GF-D8 (cell line): ENCODE measurements at regions not wholly inside any gene's neighbourhood (a gene's known extent, or its start where the extent isn't known, plus 50 kb on each side); places are given as distances from the start of the nearest gene placed in this dataset.
"Not testable (repeated sequence)": the region's sequence is repeated elsewhere in the genome, so short reads cannot be mapped to it uniquely, and the experiment has no call there.

ENCODE experiments used
- DNase-seq: peaks from one replicate; lab custom pipeline; 2025; lab: John Stamatoyannopoulos, UW

DNA sequence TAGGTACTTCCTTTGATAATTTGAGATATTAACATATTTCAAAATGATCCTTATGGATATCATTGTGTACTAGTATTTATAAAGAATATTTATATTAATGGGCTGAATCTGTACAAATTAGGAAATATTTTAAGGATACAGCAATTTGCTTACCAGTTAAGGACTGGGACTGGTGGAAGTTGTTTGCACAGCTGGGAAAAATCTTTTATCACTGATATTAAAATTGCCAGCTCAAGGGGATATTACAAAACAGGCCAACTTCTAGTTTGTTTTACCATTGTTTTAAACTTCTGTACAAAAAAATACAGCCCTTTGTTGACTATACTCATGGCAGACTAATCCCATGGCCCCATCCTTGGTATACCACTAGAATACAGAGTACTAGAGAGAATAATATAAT is 133.2 kb upstream of the DDHD1 start:
- no peak for DNase-seq

DNA sequence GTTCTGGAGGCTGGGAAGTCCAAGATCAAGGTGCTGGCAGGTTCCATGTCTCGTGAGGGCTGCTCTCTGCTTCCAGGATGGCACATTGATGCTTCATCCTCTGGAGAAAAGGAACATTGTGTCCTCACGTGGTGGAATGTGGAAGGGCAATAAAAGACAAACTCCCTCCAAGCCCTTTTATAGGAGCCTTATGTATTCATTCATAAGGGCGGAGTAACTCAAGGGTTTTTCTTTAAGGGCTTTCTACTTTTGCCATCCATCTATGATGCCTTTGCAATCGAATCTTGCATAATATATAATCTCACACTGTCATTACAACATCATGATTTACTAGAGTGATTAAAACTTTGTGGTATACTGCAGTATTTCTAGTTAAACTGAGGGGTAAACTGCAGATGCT is 132.7 kb upstream of the DDHD1 start:
- DNase-seq, result no peak

DNA sequence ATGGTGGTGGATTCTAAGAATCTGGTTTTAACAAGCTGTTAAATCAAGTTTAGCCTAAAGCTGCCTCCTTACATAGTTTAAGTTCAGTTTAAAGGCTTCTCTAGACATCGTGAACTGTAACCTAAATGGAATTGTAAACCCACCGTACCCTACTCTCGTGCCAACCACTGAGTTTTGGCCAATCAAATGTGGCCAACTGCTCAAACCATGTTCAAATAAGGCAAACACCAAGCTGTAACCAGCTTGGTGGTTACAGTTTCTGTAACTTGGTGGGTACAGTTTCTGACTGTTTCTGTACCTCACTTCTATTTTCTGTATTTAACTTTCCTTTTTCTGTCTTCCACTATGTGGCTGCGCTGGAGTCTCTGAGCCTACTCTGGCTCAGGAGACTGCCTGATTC is 131.9 kb upstream of the DDHD1 start:
- no peak for DNase-seq

DNA sequence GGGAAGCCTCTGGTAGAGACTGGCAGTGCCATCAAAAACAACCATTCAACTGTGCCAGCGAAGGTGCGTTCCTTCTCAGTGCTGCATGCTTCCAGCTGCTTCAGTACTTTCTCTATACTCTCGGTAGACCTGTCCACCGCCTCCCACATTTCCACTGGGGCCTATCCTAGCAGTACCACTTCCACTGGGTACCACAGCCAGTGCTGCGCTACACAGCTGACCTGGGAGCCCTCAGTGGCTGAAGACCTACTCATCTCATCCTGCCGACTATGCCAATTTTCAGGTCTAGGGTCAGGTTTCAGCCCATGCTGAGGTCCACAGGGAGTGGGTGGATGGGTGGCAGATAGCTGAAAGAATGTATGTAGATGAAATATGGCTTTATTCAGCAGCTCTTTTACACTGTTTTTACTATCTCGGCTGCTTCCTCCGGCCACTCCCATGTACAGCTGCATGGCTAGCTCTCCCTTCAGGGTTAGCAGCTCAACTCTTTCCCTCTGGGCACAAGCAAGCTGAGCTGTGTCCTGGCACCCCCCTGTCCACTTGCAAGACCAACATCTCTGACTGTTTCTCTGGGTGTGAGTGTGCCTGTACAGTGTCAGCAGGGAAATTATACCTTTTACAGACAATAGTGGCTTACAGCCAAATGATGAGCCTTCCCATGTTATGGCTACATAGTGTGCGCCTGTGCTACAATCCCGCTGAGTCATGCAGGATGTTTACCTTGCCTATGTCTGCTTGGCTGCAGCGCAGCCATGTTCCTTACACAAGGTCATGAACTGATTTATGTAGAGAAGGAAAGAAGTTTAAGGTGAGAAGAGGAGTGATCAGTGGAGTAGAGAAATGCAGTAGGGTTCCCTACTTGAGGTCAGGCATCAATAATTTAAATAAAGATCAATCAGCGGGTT is 125.7 kb upstream of the DDHD1 start:
- DNase-seq, result no peak

GRCh38 chr14:53273671-53274072 is 120.5 kb upstream of the DDHD1 start:
- no peak for DNase-seq

GRCh38 chr14:53265025-53265424 is 111.9 kb upstream of the DDHD1 start:
- DNase-seq, result no peak

GRCh38 chr14:53260928-53261327 is 107.8 kb upstream of the DDHD1 start:
- no peak for DNase-seq

- DNase-seq, result no peak
These were observed 107.2 kb upstream of the DDHD1 start for GRCh38 chr14:53260286-53260685.

DNA sequence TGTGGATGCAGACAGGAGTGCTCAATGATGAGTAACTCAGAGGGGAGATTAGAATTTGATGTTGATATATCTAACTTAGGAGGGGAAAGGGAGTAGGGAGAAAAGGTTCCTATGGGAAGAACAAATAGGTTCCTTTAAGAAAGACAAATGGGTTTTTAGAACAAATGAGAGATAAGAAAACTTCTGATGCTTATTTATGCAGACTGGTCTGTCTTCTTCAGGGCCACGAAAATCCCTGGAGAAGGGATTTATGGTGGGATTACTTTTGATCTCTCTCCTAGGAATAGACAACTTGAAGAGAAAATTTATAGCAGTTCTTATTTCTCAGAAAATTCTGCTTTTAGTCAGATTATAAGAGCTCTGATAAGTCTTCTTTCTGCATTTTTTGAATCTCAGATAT is 99.0 kb upstream of the DDHD1 start:
- DNase-seq, result no peak

GRCh38 chr14:53249059-53249458 is 95.9 kb upstream of the DDHD1 start:
- no peak for DNase-seq

GRCh38 chr14:53247596-53248370 is 94.7 kb upstream of the DDHD1 start:
- no peak for DNase-seq

DNA sequence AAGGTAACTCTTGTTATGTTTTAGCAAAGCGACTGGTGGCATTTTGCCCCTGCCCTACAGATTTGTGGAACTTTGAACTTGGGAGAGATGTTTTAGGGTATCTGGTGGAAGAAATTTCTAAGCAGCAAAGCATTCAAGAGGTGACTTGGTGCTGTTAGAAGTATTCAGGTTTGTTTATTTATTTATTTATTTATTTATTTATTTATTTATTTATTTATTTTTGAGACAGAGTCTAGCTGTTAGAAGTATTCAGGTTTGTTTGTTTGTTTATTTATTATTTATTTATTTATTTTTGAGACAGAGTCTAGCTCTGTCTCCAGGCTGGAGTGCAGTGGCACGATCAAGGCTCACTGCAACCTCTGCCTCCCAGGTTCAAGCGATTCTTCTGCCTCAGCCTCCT is 89.8 kb upstream of the DDHD1 start:
- DNase-seq, result not testable (repeated sequence)

DNA sequence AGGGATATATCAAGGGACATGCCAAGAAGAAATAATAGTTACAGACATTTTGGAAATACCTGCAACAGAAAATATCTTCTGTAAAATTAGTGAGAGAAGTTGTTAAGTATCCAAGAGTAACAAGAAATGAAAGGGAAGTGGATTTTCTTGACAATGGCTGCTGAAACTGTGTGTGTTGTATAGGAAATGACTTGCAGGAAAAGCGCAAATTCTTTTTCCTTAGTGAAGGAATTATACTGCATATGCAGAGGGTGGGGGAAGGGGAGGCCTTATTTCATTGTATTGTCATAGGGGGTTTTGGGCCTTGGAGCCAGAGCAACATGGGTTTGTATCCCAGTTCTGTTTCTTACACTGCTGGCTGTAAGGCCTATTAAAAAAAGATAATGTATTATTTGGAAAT is 84.4 kb upstream of the DDHD1 start:
- DNase-seq, result no peak

DNA sequence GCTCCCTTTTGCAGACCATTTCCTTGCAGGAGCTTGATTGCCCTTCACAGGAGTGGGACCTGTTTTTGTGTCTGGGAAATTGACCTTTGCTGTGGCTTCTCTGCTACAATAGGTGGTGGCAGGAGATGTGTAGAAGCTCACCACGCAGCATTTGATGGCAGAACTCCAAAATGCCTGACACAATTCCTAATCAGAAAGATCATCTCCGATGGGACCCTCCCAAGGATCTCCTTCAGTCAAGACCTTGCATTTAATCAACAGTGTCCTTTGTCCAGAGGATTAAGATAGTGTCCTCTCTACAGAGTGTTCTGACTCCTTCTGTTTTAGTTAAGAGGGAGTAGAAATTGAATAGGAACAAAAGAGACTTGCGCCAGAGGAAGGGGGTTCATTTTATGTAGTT is 83.6 kb upstream of the DDHD1 start:
- DNase-seq, result no peak

- no peak for DNase-seq
These were observed 78.0 kb upstream of the DDHD1 start for GRCh38 chr14:53231171-53231570.

DNA sequence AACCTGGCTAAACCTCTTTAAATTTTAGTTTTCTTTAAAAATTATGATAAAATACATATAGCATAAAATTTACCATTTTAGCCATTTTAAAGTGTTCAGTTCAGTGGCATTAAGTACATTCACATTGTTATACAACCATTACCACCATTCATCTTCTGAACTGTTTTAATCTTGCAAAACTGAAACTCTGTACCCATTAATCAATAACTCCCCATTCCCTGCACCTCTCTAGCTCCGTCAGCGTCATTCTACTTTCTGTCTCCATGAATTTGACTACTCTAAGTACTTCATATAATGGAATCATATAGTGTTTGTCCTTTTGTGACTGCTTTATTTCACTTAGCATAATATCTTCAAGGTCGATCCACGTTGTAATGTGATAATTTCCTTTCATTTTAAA is 75.8 kb upstream of the DDHD1 start:
- no peak for DNase-seq

GRCh38 chr14:53227154-53227718 is 74.1 kb upstream of the DDHD1 start:
- DNase-seq, result no peak

DNA sequence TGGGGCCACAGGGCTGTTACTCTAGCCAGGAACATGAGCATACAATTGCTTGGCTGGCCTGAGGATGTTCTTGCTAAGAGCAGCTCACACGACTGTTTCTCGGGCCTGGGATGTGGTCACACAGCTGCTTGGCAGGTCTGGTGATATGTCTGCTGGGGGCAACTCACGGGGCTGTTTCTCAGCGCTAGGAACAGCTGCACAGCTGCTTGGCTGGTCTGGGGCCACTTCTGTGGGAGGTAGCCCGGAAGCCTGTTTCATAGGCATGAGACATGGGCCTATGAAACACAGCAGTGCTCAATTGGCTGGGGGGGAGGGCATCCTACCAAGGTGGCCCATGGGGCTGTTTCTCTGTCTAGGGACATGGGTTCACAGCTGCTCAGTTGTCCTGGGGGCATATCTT is 73.4 kb upstream of the DDHD1 start:
- DNase-seq, result no peak

- no peak for DNase-seq
These were observed 67.8 kb upstream of the DDHD1 start for GRCh38 chr14:53220914-53221313.

GRCh38 chr14:53218161-53218560 is 65.0 kb upstream of the DDHD1 start:
- DNase-seq, result no peak

GRCh38 chr14:53217316-53217994 is 64.3 kb upstream of the DDHD1 start:
- DNase-seq, result no peak

DNA sequence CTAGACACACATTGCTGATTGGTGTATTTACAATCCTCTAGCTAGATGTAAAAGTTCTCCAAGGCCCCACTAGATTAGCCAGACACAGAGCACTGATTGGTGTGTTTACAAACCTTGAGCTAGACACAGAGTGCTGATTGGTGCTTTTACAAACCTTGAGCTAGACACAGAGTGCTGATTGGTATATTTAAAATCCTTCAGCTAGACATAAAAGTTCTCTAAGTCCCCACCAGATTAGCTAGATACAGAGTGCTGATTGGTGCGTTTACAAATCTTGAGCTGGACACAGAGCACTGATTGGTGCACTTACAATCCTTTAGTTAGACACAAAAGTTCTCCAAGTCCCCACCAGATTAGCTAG is 63.8 kb upstream of the DDHD1 start:
- DNase-seq, result not testable (repeated sequence)
